ENCODE measurements at regions not wholly inside any gene's neighbourhood (a gene's known extent, or its start where the extent isn't known, plus 50 kb on each side); places are given as distances from the start of the nearest gene placed in this dataset.
"Not testable (repeated sequence)": the region's sequence is repeated elsewhere in the genome, so short reads cannot be mapped to it uniquely, and the experiment has no call there.

GRCh38 chr3:70517124-70517890, 204.9 kb upstream of the MDFIC2 start:
- no peak for DNase-seq (ENCODE audit: low read depth in 2 of 2, low spot score in 1 of 2)

GRCh38 chr3:70516076-70516475, 203.6 kb upstream of the MDFIC2 start:
- DNase-seq (ENCODE audit: low read depth in 2 of 2, low spot score in 1 of 2): no peak

GRCh38 chr3:70507486-70507885, 195.0 kb upstream of the MDFIC2 start:
- DNase-seq (ENCODE audit: low read depth in 2 of 2, low spot score in 1 of 2): no peak

- DNase-seq (ENCODE audit: low read depth in 2 of 2, low spot score in 1 of 2): no peak
Measured at GRCh38 chr3:70506775-70507174, 194.3 kb upstream of the MDFIC2 start.

- no peak for DNase-seq (ENCODE audit: low read depth in 2 of 2, low spot score in 1 of 2)
Measured at GRCh38 chr3:70501561-70501960, 189.1 kb upstream of the MDFIC2 start.

- no peak for DNase-seq (ENCODE audit: low read depth in 2 of 2, low spot score in 1 of 2)
Measured at GRCh38 chr3:70488816-70489215, 176.4 kb upstream of the MDFIC2 start.

GRCh38 chr3:70488131-70488530, 175.7 kb upstream of the MDFIC2 start:
- no peak for DNase-seq (ENCODE audit: low read depth in 2 of 2, low spot score in 1 of 2)

GRCh38 chr3:70486414-70487017, 174.1 kb upstream of the MDFIC2 start:
- DNase-seq (ENCODE audit: low read depth in 2 of 2, low spot score in 1 of 2): no peak

- no peak for DNase-seq (ENCODE audit: low read depth in 2 of 2, low spot score in 1 of 2)
Measured at GRCh38 chr3:70476174-70476573, 163.7 kb upstream of the MDFIC2 start.

- DNase-seq (ENCODE audit: low read depth in 2 of 2, low spot score in 1 of 2): no peak
Measured at GRCh38 chr3:70471464-70472342, 159.3 kb upstream of the MDFIC2 start.

GRCh38 chr3:70466096-70466495, 153.7 kb upstream of the MDFIC2 start:
- no peak for DNase-seq (ENCODE audit: low read depth in 2 of 2, low spot score in 1 of 2)

GRCh38 chr3:70464876-70465275, 152.4 kb upstream of the MDFIC2 start:
- DNase-seq (ENCODE audit: low read depth in 2 of 2, low spot score in 1 of 2): no peak

GRCh38 chr3:70464465-70464864, 152.0 kb upstream of the MDFIC2 start:
- DNase-seq (ENCODE audit: low read depth in 2 of 2, low spot score in 1 of 2): no peak

- not testable (repeated sequence) for DNase-seq (ENCODE audit: low read depth in 2 of 2, low spot score in 1 of 2)
Measured at GRCh38 chr3:70450220-70450619, 137.8 kb upstream of the MDFIC2 start.

- not testable (repeated sequence) for DNase-seq (ENCODE audit: low read depth in 2 of 2, low spot score in 1 of 2)
Measured at GRCh38 chr3:70435422-70435821, 123.0 kb upstream of the MDFIC2 start.

GRCh38 chr3:70433091-70433490, 120.7 kb upstream of the MDFIC2 start:
- DNase-seq (ENCODE audit: low read depth in 2 of 2, low spot score in 1 of 2): no peak

GRCh38 chr3:70431911-70432310, 119.5 kb upstream of the MDFIC2 start:
- DNase-seq (ENCODE audit: low read depth in 2 of 2, low spot score in 1 of 2): no peak

GRCh38 chr3:70426071-70426470, 113.6 kb upstream of the MDFIC2 start:
- no peak for DNase-seq (ENCODE audit: low read depth in 2 of 2, low spot score in 1 of 2)

- DNase-seq (ENCODE audit: low read depth in 2 of 2, low spot score in 1 of 2): no peak
Measured at GRCh38 chr3:70421506-70421905, 109.1 kb upstream of the MDFIC2 start.

GRCh38 chr3:70409018-70409417, 96.6 kb upstream of the MDFIC2 start:
- no peak for DNase-seq (ENCODE audit: low read depth in 2 of 2, low spot score in 1 of 2)

GRCh38 chr3:70400194-70400593, 87.8 kb upstream of the MDFIC2 start:
- no peak for DNase-seq (ENCODE audit: low read depth in 2 of 2, low spot score in 1 of 2)
